ENCODE measurements at regions not wholly inside any gene's neighbourhood (a gene's known extent, or its start where the extent isn't known, plus 50 kb on each side); places are given as distances from the start of the nearest gene placed in this dataset.
"Not testable (repeated sequence)": the region's sequence is repeated elsewhere in the genome, so short reads cannot be mapped to it uniquely, and the experiment has no call there.

DNA sequence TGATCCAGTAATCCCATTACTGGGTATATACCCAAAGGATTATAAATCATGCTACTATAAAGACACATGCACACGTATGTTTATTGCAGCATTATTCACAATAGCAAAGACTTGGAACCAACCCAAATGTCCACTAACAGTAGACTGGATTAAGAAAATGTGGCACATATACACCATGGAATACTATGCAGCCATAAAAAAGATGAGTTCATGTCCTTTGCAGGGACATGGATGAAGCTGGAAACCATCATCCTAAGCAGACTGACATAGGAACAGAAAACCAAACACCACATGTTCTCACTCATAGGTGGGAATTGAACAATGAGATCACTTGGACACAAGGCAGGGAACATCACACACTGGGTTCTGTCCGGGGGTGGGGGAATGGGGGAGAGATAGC lies 277.1 kb downstream of the COG6 start:
- not testable (repeated sequence) for H3K4me3 ChIP-seq (ENCODE audit: low read length in 2 of 2); H3K4me1 ChIP-seq (ENCODE audit: control insufficient read depth, insufficient read depth, low read length); H3K9ac ChIP-seq (ENCODE audit: low read length in 2 of 2); H3K27me3 ChIP-seq (ENCODE audit: control insufficient read depth in 1 of 2, insufficient read depth in 2 of 2, low read length in 2 of 2); H3K27ac ChIP-seq (ENCODE audit: low read length); H3K36me3 ChIP-seq (ENCODE audit: control insufficient read depth in 2 of 2, insufficient read depth in 2 of 2, low read length in 2 of 2); H3K9me3 ChIP-seq (ENCODE audit: control insufficient read depth in 2 of 2, low read length in 2 of 2)

DNA sequence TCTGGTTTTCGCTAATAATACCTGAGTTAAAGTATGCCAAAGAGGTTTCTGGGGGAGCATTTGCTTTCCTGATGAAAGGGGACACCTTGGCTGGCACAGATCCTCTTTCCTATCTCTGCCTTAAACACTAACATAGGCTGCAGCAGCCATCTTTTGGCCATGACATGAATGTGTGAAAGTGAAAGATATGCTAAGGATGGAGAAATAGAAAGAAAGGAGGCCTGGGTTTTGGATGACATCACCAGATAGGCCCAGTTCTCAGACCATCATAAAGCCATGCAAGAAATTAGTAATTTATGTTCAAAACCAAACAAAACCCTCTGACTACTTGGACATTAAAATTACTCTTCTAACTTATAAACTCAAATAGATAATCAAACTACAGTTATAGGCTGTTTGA lies 279.7 kb downstream of the COG6 start:
- Histone ChIP-seq H3K9me3 (ENCODE audit: control insufficient read depth in 2 of 2, low read length in 2 of 2) (no peaks in the 10 kb centered on the region), H3K36me3 (ENCODE audit: control insufficient read depth in 2 of 2, insufficient read depth in 2 of 2, low read length in 2 of 2) (no peaks in the 10 kb centered on the region)

DNA sequence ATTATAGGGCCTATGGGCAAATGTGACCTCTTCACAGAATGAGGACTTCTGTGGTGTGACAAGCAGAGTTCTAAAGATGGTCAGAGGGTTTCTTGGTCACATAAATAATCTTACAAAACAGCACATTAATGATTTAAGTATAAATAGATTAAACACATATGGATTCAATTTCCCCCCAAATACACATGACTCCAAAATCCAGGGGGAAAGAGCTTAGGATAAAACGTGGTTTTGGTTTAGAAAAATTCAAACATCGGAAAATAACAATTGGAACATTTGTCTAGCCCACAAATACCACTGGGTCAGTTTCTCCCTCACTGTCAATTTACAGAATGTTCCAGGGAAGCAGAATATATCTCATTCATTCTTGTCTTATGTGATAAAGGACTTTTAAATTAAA lies 283.1 kb downstream of the COG6 start:
- Histone ChIP-seq H3K4me3 (ENCODE audit: low read length in 2 of 2) (no peak overlapping the region), H3K36me3 (ENCODE audit: control insufficient read depth in 2 of 2, insufficient read depth in 2 of 2, low read length in 2 of 2) (no peaks in the 10 kb centered on the region), H3K4me1 (ENCODE audit: control insufficient read depth, insufficient read depth, low read length) (no peaks in the 10 kb centered on the region)

More for the DNA sequence above, 279.7 kb downstream of the COG6 start:
- Histone ChIP-seq H3K4me3 (ENCODE audit: low read length in 2 of 2) (no peak overlapping the region), H3K9ac (ENCODE audit: low read length in 2 of 2) (no peak overlapping the region), H3K27ac (ENCODE audit: low read length) (no peak overlapping the region), H3K4me1 (ENCODE audit: control insufficient read depth, insufficient read depth, low read length) (no peaks in the 10 kb centered on the region), H3K27me3 (ENCODE audit: control insufficient read depth in 1 of 2, insufficient read depth in 2 of 2, low read length in 2 of 2) (no peaks in the 10 kb centered on the region)

DNA sequence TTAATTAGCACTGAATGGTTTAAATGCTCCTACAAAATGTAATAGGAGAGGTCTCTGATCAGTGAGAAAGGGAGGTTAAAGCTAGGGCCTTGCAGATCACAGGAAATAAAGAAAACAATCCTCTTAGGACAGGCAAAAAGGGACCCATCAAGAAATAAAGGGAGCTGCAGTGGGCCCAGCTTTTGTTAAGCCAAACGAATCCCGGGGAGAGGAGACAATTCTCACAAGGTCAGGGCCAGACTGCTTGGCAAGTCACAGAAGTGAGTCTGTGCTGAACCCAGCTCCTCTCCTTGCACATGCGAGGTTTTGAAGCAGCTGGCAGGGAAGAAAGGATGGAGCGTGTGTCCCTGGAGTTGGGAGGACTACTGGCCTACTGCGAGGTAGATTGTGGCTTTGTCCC lies 285.8 kb downstream of the COG6 start:
- no peaks in the 10 kb centered on the region for H3K9me3 ChIP-seq (ENCODE audit: control insufficient read depth in 2 of 2, low read length in 2 of 2)
- no peaks in the 10 kb centered on the region for H3K36me3 ChIP-seq (ENCODE audit: control insufficient read depth in 2 of 2, insufficient read depth in 2 of 2, low read length in 2 of 2)
- no peak overlapping the region for H3K9ac ChIP-seq (ENCODE audit: low read length in 2 of 2)
- H3K27me3 ChIP-seq (ENCODE audit: control insufficient read depth in 1 of 2, insufficient read depth in 2 of 2, low read length in 2 of 2), result peaks cover 0 to 2% of the 10 kb centered on the region in 2 donors
- H3K4me3 ChIP-seq (ENCODE audit: low read length in 2 of 2), result no peak overlapping the region
- H3K4me1 ChIP-seq (ENCODE audit: control insufficient read depth, insufficient read depth, low read length), result no peaks in the 10 kb centered on the region
- H3K27ac ChIP-seq (ENCODE audit: low read length), result no peak overlapping the region

More for the DNA sequence above, 283.1 kb downstream of the COG6 start:
- Histone ChIP-seq H3K9ac (ENCODE audit: low read length in 2 of 2) (no peak overlapping the region), H3K9me3 (ENCODE audit: control insufficient read depth in 2 of 2, low read length in 2 of 2) (no peaks in the 10 kb centered on the region), H3K27ac (ENCODE audit: low read length) (no peak overlapping the region), H3K27me3 (ENCODE audit: control insufficient read depth in 1 of 2, insufficient read depth in 2 of 2, low read length in 2 of 2) (peaks cover 0 to 2% of the 10 kb centered on the region in 2 donors)

- H3K9ac ChIP-seq (ENCODE audit: low read length in 2 of 2), result no peak overlapping the region
- H3K4me3 ChIP-seq (ENCODE audit: low read length in 2 of 2), result no peak overlapping the region
- peaks cover 0 to 2% of the 10 kb centered on the region in 2 donors for H3K27me3 ChIP-seq (ENCODE audit: control insufficient read depth in 1 of 2, insufficient read depth in 2 of 2, low read length in 2 of 2)
- no peaks in the 10 kb centered on the region for H3K36me3 ChIP-seq (ENCODE audit: control insufficient read depth in 2 of 2, insufficient read depth in 2 of 2, low read length in 2 of 2)
- no peak overlapping the region for H3K27ac ChIP-seq (ENCODE audit: low read length)
- H3K9me3 ChIP-seq (ENCODE audit: control insufficient read depth in 2 of 2, low read length in 2 of 2), result no peaks in the 10 kb centered on the region
- H3K4me1 ChIP-seq (ENCODE audit: control insufficient read depth, insufficient read depth, low read length), result no peaks in the 10 kb centered on the region
Observed at GRCh38 chr13:39941911-39942551, 286.6 kb downstream of the COG6 start.

DNA sequence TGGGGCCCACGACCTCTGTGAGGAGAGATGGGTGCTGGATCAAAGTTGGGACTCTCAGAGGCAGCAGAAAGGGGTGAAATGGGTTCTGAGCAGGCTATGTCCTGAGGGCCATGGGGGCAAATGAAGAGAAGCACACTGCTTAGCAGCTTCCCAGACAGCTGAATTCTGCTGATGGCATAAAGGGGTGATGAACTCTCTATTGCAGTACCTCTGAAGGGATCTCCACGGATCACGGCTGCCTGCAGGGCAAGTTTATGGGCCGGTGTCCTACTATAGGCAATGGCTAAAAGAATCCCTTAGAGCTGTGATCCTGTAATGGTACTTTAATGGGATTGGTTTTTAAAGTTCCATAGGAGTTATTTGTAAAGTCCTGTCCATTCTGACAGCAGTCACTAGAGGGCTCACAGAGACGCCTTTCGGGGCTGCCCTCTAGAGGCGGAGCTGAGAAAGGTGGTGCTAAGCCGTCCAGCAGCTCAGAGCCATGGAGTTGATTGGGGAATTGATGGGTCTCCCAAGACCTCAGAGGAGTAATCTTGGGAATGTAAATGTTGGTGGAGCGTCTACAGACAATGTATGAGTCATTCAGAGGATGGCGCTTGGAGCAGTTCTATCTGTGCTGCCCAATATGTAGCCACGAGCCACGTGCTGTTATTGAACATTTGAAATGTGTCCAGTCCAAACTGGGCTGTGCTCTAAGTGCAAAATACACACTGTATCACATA lies 287.3 kb downstream of the COG6 start:
- Histone ChIP-seq H3K36me3 (ENCODE audit: control insufficient read depth in 2 of 2, insufficient read depth in 2 of 2, low read length in 2 of 2) (no peaks in the 10 kb centered on the region), H3K4me1 (ENCODE audit: control insufficient read depth, insufficient read depth, low read length) (no peaks in the 10 kb centered on the region), H3K27ac (ENCODE audit: low read length) (no peak overlapping the region), H3K9ac (ENCODE audit: low read length in 2 of 2) (no peak overlapping the region), H3K4me3 (ENCODE audit: low read length in 2 of 2) (no peak overlapping the region), H3K9me3 (ENCODE audit: control insufficient read depth in 2 of 2, low read length in 2 of 2) (no peaks in the 10 kb centered on the region), H3K27me3 (ENCODE audit: control insufficient read depth in 1 of 2, insufficient read depth in 2 of 2, low read length in 2 of 2) (peaks cover 0 to 2% of the 10 kb centered on the region in 2 donors)

GRCh38 chr13:39943711-39944110 lies 288.2 kb downstream of the COG6 start:
- Histone ChIP-seq H3K4me1 (ENCODE audit: control insufficient read depth, insufficient read depth, low read length) (no peaks in the 10 kb centered on the region), H3K4me3 (ENCODE audit: low read length in 2 of 2) (no peak overlapping the region), H3K36me3 (ENCODE audit: control insufficient read depth in 2 of 2, insufficient read depth in 2 of 2, low read length in 2 of 2) (no peaks in the 10 kb centered on the region), H3K9me3 (ENCODE audit: control insufficient read depth in 2 of 2, low read length in 2 of 2) (no peaks in the 10 kb centered on the region), H3K27me3 (ENCODE audit: control insufficient read depth in 1 of 2, insufficient read depth in 2 of 2, low read length in 2 of 2) (peaks cover 0 to 2% of the 10 kb centered on the region in 2 donors), H3K9ac (ENCODE audit: low read length in 2 of 2) (no peak overlapping the region), H3K27ac (ENCODE audit: low read length) (no peak overlapping the region)

GRCh38 chr13:39945226-39945625 lies 289.8 kb downstream of the COG6 start:
- H3K9me3 ChIP-seq (ENCODE audit: control insufficient read depth in 2 of 2, low read length in 2 of 2), result no peaks in the 10 kb centered on the region
- H3K9ac ChIP-seq (ENCODE audit: low read length in 2 of 2), result no peak overlapping the region
- H3K4me1 ChIP-seq (ENCODE audit: control insufficient read depth, insufficient read depth, low read length), result no peaks in the 10 kb centered on the region
- H3K36me3 ChIP-seq (ENCODE audit: control insufficient read depth in 2 of 2, insufficient read depth in 2 of 2, low read length in 2 of 2), result no peaks in the 10 kb centered on the region
- no peak overlapping the region for H3K4me3 ChIP-seq (ENCODE audit: low read length in 2 of 2)
- no peak overlapping the region for H3K27ac ChIP-seq (ENCODE audit: low read length)
- peaks cover 0 to 2% of the 10 kb centered on the region in 2 donors for H3K27me3 ChIP-seq (ENCODE audit: control insufficient read depth in 1 of 2, insufficient read depth in 2 of 2, low read length in 2 of 2)

DNA sequence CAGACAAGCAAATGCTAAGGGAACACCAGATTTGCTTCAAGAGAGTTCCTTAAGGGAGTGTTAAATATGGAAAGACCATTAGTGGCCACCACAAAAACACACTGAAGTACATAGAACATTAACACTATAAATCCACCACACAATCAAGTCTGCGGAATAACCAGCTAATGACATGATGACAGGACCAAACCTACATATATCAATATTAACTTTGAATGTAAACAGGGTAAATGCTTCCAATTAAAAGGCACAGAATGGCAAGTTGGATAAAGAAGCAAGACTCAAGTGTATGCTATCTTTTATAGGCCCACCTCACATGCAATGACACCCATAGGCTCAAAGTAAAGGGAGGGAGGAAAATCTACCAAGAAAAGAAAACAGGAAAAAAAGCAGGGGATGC lies 291.3 kb downstream of the COG6 start:
- Histone ChIP-seq H3K9me3 (ENCODE audit: control insufficient read depth in 2 of 2, low read length in 2 of 2) (no peaks in the 10 kb centered on the region), H3K9ac (ENCODE audit: low read length in 2 of 2) (no peak overlapping the region), H3K4me3 (ENCODE audit: low read length in 2 of 2) (no peak overlapping the region), H3K36me3 (ENCODE audit: control insufficient read depth in 2 of 2, insufficient read depth in 2 of 2, low read length in 2 of 2) (no peaks in the 10 kb centered on the region), H3K27ac (ENCODE audit: low read length) (no peak overlapping the region), H3K27me3 (ENCODE audit: control insufficient read depth in 1 of 2, insufficient read depth in 2 of 2, low read length in 2 of 2) (peaks cover 0 to 2% of the 10 kb centered on the region in 2 donors), H3K4me1 (ENCODE audit: control insufficient read depth, insufficient read depth, low read length) (no peaks in the 10 kb centered on the region)

DNA sequence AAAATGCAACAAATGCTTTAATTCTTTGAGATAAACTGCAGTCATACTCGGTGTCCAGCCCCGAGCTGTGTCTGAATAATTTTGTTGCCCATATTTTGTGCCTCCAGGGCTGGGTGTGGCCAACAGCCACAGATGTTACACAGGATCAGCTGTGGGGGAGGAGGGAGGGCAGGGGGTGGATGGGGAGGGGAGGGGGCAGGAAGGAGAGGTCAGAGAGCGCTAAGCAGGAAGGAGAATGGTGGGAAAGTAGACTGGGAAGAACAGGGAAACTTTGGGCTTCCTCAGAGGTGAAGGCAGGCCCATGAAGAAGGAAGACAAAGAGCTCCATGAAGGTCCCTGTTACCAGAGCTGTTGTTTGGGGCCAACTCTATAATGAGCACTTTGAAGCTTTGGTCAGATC lies 295.8 kb downstream of the COG6 start:
- no peaks in the 10 kb centered on the region for H3K4me1 ChIP-seq (ENCODE audit: control insufficient read depth, insufficient read depth, low read length)
- no peak overlapping the region for H3K4me3 ChIP-seq (ENCODE audit: low read length in 2 of 2)
- no peaks in the 10 kb centered on the region for H3K27me3 ChIP-seq (ENCODE audit: control insufficient read depth in 1 of 2, insufficient read depth in 2 of 2, low read length in 2 of 2)
- no peak overlapping the region for H3K9ac ChIP-seq (ENCODE audit: low read length in 2 of 2)
- no peaks in the 10 kb centered on the region for H3K36me3 ChIP-seq (ENCODE audit: control insufficient read depth in 2 of 2, insufficient read depth in 2 of 2, low read length in 2 of 2)
- no peaks in the 10 kb centered on the region for H3K9me3 ChIP-seq (ENCODE audit: control insufficient read depth in 2 of 2, low read length in 2 of 2)
- H3K27ac ChIP-seq (ENCODE audit: low read length), result no peak overlapping the region
